AG04449 (cell line): ENCODE measurements at regions not wholly inside any gene's neighbourhood (a gene's known extent, or its start where the extent isn't known, plus 50 kb on each side); places are given as distances from the start of the nearest gene placed in this dataset.

Experiments used
- CTCF ChIA-PET: fragments of 350-600 bp; formaldehyde crosslinking; extraction: SDS; loops from one replicate; lab custom pipeline; 2021; ENCODE audit warnings: antibody characterized with exemption; lab: Yijun Ruan, JAX
- POLR2A ChIA-PET: fragments of 400-600, 350-600 bp; formaldehyde crosslinking; extraction: SDS; loops from one replicate; lab custom pipeline; 2020; ENCODE audit warnings: antibody characterized with exemption, inconsistent platforms; lab: Yijun Ruan, JAX
- DNase-seq: peaks from one replicate; pipeline ENCODE4 v3.0.0-alpha.2; 2010; ENCODE audit warnings: low read depth, low spot score
- H3K4me3 ChIP-seq: 2 replicates; pipeline ENCODE4 v1.5.1; 2011; ENCODE audit warnings: low read depth, mild to moderate bottlenecking, control low read depth, low read length
- TF ChIP-seq, protein P1 (sequence below): IDR thresholded peaks from one replicate; pipeline ENCODE4 v1.5.1; 2011; ENCODE audit warnings: mild to moderate bottlenecking, moderate library complexity, low read length, control low read depth, inconsistent platforms; ENCODE audit not compliant: insufficient read depth; ENCODE audit errors: missing control alignments

DNA sequence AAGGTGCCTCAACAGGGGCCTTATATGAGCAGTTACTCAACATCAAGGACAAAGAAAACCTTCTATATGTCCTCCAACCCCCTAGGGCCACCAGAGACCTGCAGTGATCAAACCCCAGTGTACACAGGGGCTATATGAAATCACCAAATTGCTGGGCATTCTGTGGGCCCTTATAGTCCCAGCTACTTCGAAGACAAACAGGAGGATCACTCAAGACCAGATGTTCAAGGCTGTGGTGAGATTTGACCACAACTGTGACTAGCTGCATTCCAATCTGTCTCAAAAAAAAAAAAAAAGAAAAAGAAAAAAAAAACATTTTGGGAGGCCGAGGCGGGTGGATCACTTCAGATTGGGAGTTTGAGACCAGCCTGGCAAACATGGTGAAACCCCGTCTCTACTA is 51.0 kb upstream of the PRB2 start:
- ChIA-PET POLR2A (no interaction called here), CTCF (no interaction called here)
- TF ChIP-seq, protein P1, sequence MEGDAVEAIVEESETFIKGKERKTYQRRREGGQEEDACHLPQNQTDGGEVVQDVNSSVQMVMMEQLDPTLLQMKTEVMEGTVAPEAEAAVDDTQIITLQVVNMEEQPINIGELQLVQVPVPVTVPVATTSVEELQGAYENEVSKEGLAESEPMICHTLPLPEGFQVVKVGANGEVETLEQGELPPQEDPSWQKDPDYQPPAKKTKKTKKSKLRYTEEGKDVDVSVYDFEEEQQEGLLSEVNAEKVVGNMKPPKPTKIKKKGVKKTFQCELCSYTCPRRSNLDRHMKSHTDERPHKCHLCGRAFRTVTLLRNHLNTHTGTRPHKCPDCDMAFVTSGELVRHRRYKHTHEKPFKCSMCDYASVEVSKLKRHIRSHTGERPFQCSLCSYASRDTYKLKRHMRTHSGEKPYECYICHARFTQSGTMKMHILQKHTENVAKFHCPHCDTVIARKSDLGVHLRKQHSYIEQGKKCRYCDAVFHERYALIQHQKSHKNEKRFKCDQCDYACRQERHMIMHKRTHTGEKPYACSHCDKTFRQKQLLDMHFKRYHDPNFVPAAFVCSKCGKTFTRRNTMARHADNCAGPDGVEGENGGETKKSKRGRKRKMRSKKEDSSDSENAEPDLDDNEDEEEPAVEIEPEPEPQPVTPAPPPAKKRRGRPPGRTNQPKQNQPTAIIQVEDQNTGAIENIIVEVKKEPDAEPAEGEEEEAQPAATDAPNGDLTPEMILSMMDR = no peak
- no peak overlapping the region for H3K4me3 ChIP-seq
- no peak for DNase-seq

DNA sequence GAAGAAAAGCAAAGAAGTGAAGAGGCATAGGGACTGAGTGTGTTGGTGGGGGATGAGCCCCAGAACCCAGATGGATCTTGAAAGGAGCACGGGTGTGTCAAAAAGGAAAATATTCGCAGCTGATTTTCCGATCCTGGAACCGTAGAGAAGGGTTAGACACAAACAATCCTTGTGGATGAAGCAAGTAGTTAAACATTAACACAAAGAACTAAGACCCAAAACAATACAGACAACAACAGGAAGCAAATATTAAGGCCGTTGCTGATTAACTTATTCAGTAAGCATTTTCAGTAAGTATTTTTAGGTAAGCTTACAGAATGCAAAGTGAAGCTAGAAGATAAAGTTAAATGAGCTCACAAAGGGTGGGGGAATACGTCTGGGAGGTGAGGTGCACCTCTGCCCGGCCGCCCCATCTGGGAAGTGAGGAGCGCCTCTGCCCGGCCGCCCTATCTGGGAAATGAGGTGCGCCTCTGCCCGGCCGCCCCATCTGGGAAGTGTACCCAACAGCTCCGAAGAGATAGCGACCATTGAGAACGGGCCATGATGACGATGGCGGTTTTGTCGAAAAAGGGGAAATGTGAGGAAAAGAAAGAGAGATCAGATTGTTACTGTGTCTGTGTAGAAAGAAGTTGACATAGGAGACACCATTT is 62.8 kb upstream of the PRB2 start:
- no peak for DNase-seq
- ChIA-PET POLR2A (no interaction called here), CTCF (no interaction called here)
- TF ChIP-seq, protein P1 = no peak
- no peak overlapping the region for H3K4me3 ChIP-seq

DNA sequence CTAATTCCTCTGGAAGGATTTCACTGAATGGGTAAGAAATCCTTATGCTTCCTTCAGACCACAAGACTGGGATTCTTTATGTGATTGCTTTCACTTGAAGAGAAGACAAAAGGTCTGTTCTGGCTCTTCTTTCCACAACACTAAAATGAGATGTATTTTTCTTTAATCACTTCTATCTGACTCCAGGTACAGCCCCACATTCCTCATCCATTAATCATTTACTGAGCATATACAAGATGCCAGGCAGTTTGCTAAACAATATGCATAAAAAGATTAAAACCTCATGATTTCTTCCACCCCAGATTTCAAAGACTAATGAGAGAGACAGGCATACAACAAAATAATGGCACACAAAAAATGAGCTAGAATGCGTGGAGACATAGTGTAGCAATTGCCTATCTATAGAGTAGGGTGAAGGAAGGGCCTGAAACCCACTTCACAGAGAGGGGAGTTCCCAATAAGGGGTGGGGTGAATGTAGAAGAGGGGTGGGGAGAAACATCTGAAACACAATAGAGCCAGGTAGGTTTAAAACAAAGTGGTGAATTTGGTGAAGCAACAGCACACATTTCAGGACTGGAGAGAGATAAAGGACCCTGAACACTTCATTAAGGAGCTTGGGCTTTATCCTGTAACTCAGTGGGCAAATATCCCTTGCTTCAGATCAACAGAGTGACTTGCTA is 65.1 kb upstream of the PRB2 start:
- ChIA-PET POLR2A (no interaction called here), CTCF (no interaction called here)
- TF ChIP-seq, protein P1 = no peak
- H3K4me3 ChIP-seq = no peak overlapping the region
- no peak for DNase-seq

DNA sequence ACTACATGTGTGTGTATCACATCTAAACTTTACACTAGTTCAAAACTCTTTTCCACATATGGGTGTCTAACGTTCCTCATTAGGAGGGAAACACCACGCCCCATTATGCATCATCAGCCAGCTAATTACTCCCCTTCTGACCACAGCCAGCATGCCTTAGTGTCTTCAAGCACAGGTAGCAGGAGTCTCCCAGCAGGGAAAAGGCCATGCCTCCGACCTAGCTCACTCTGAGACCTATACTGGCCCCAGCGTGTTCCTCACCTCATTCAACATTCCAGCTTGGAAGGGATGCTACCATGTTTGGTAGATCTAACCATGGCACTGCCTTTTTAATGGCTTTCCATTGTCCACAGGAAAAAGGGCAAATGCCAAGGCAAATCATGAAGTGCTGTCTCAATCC is 66.1 kb upstream of the PRB2 start:
- ChIA-PET CTCF (no interaction called here), POLR2A (no interaction called here)
- TF ChIP-seq, protein P1 = no peak
- no peak for DNase-seq
- no peak overlapping the region for H3K4me3 ChIP-seq

DNA sequence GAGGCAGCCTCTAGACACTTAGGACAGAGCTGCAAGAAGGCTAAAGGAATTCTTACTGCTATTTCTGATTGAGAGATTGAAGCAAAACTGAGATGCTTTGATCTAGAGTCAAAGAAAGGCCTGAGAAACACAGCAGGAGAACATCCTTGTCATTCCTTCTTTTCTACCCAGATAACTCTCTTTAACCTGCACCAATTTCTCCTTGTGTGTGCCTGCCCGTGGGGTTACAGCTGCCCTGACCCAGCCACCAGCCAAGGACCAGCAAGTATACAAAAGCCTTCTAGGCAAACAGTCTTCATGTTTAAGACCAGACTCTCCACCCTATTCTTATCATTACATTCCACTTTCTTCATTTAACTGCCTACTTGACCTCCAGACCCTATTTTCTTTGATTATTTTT is 81.7 kb upstream of the PRB2 start:
- ChIA-PET POLR2A (no interaction called here), CTCF (interaction anchor here (1.1 kb wide), 1 partner anchor 10 kb away, joined by 4 read pairs; no protein-coding TSS in a partner anchor)
- no peak for DNase-seq
- TF ChIP-seq, protein P1 = no peak
- no peak overlapping the region for H3K4me3 ChIP-seq

DNA sequence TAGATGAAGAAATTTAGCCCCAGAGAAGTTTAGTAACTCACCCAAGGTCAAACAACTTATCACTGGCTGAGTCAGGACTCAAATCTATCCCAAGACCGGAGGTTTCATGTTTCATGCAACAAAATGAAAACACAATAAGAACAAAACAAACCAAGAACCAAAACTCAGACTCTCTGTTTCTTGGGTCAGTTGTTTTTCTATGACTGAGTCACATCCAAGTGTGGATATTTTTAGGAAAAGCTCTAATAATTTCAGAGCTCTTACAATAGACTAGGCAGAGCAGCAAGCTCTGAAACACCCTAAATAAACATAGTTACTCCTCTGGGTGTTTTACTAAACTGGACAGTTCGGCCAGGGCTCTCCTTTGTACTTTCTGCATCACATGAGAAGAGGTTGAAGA is 87.6 kb upstream of the PRB2 start:
- CTCF ChIA-PET = interaction anchor here (0.8 to 8.8 kb wide), 7 partner anchors 9 to 1247 kb away, joined by 3 to 152 read pairs (median 6); no protein-coding TSS in a partner anchor
- no peak for DNase-seq
- TF ChIP-seq, protein P1 = no peak
- POLR2A ChIA-PET = no interaction called here
- H3K4me3 ChIP-seq = no peak overlapping the region
